HepG2 (cell line): ENCODE measurements at regions not wholly inside any gene's neighbourhood (a gene's known extent, or its start where the extent isn't known, plus 50 kb on each side); places are given as distances from the start of the nearest gene placed in this dataset.

Source experiments
- CREM ChIP-seq, 2 experiments: sonication (generic) in 1 of 2; formaldehyde crosslinking in 1 of 2; IDR thresholded peaks; 2 replicates each; pipeline versions ENCODE4 v1.4.0 to v1.6.1; 2016 to 2020; ENCODE audit warnings: antibody characterized with exemption in 1 of 2, mild to moderate bottlenecking in 1 of 2, missing genetic modification reagents in 1 of 2
- ESRRA ChIP-seq: sonication (generic); formaldehyde crosslinking; IDR thresholded peaks from 2 replicates; pipeline ENCODE4 v1.5.1; 2020; ENCODE audit warnings: mild to moderate bottlenecking, low read depth, missing genetic modification reagents
- HNRNPH1 ChIP-seq: fragments of 200-400 bp; formaldehyde crosslinking; optimal IDR thresholded peaks from 2 replicates; pipeline ENCODE3; 2017; ENCODE audit warnings: mild to moderate bottlenecking, low read depth, low read length
- JUNB ChIP-seq: sonication (generic); formaldehyde crosslinking; IDR thresholded peaks from 2 replicates; pipeline ENCODE4 v1.8.0; 2022; ENCODE audit warnings: missing genetic modification reagents, mild to moderate bottlenecking, borderline replicate concordance
- KMT2A ChIP-seq: sonication (generic); formaldehyde crosslinking; IDR thresholded peaks from 2 replicates; pipeline ENCODE4 v1.4.0; 2020; ENCODE audit warnings: missing genetic modification reagents
- LBX2 ChIP-seq: sonication (generic); formaldehyde crosslinking; IDR thresholded peaks from 2 replicates; pipeline ENCODE4 v1.5.0; 2020; ENCODE audit warnings: missing genetic modification reagents, mild to moderate bottlenecking, borderline replicate concordance
- MAFF ChIP-seq: IDR thresholded peaks from 2 replicates; pipeline ENCODE4 v1.6.1; 2011; ENCODE audit warnings: low read depth, low read length, improper control_type of control experiment
- POLR2A ChIP-seq, 2 experiments: IDR thresholded peaks; 2 replicates each; pipeline ENCODE4 v1.6.1; 2011; ENCODE audit warnings: low read depth in 2 of 2, low read length in 2 of 2, mild to moderate bottlenecking in 1 of 2, moderate library complexity in 1 of 2; ENCODE audit not compliant: insufficient read depth in 1 of 2
- RAD21 ChIP-seq: fragments of 450-650 bp; formaldehyde crosslinking; IDR thresholded peaks from 2 replicates; pipeline ENCODE4 v1.5.0; 2020; ENCODE audit warnings: mild to moderate bottlenecking
- ZBTB39 ChIP-seq: sonication (generic); formaldehyde crosslinking; IDR thresholded peaks from 2 replicates; pipeline ENCODE4 v1.5.0; 2020; ENCODE audit warnings: missing genetic modification reagents
- ZFX ChIP-seq: sonication (generic); formaldehyde crosslinking; IDR thresholded peaks from 2 replicates; pipeline ENCODE4 v1.4.0; 2020; ENCODE audit warnings: mild to moderate bottlenecking, low read depth, missing genetic modification reagents, moderate library complexity
- ZNF619 ChIP-seq: sonication (generic); formaldehyde crosslinking; IDR thresholded peaks from 2 replicates; pipeline ENCODE4 v1.4.0; 2020; ENCODE audit warnings: mild to moderate bottlenecking, missing genetic modification reagents
- ZNF792 ChIP-seq: IDR thresholded peaks from 2 replicates; pipeline ENCODE4 v1.6.1; 2016
- TF ChIP-seq, protein P1 (sequence below): sonication (generic); formaldehyde crosslinking; IDR thresholded peaks from 2 replicates; pipeline ENCODE4 v1.8.0; 2022; ENCODE audit warnings: low read depth, missing genetic modification reagents

DNA sequence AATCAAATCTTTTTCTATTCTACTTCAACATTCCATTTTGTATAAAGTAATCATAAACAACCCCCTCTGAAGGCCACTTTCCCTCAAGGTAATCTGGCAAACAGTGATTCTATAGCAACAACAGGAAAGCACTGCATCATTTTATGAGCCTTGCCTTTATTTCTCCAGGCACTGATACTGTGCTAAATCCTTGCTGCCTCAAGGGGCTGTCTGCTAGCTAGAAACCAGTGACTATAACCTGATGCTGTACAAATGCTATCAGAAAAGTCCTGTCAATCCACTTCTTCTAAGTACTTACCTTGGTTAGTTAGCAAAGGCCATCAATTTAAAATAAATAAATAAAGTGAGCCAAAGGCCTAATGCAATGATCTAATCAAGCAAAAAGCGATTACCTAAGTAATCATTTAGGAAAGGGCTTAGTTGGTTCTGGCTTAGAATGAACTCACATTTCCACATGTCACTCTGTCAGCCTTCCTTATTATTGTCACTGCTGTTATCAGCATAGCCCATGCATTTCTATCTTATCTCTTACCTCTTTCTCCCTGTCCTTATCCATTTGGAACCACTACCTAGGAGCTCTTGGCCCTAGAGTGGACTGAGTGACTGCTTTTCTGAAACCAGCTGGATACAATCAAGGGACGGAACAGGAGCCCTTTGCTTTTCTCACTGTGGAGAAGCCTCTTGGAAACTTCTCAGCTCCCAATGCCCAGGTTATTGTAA is 246.1 kb upstream of the MEF2C start:
- no peak for TF ChIP-seq CREM (IDR thresholded peaks at IDR 0.05)
- no peak for TF ChIP-seq CREM (CRISPR knock-in tag; IDR thresholded peaks at IDR 0.05)
- no peak for TF ChIP-seq LBX2 (CRISPR knock-in tag)
- no peak for TF ChIP-seq RAD21 (CRISPR knock-in tag)
- TF ChIP-seq, protein P1, sequence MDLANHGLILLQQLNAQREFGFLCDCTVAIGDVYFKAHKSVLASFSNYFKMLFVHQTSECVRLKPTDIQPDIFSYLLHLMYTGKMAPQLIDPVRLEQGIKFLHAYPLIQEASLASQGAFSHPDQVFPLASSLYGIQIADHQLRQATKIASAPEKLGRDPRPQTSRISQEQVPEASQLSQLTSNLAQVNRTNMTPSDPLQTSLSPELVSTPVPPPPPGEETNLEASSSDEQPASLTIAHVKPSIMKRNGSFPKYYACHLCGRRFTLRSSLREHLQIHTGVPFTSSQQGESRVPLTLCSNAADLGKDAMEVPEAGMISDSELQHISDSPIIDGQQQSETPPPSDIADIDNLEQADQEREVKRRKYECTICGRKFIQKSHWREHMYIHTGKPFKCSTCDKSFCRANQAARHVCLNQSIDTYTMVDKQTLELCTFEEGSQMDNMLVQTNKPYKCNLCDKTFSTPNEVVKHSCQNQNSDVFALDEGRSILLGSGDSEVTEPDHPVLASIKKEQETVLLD (CRISPR knock-in tag) = no peak
- TF ChIP-seq ZNF619 (CRISPR knock-in tag) = no peak
- no peak for TF ChIP-seq KMT2A (CRISPR knock-in tag)
- no peak for TF ChIP-seq ESRRA (CRISPR knock-in tag)
- no peak for TF ChIP-seq POLR2A (IDR thresholded peaks at IDR 0.05; ENCODE audit: insufficient read depth in 1 of 2, low read depth in 2 of 2, low read length in 2 of 2)
- TF ChIP-seq ZFX (CRISPR knock-in tag) = no peak
- no peak for TF ChIP-seq ZBTB39
- TF ChIP-seq JUNB = no peak
- TF ChIP-seq MAFF = no peak
- no peak for TF ChIP-seq ZNF792
- no peak for TF ChIP-seq HNRNPH1
